Loucy (cell line): ENCODE measurements at regions not wholly inside any gene's neighbourhood (a gene's known extent, or its start where the extent isn't known, plus 50 kb on each side); places are given as distances from the start of the nearest gene placed in this dataset.

Source experiments
- H2AFZ ChIP-seq: fragments of 200-600 bp; sonication (generic); 2 replicates; pipeline ENCODE4 v1.6.0; 2016; ENCODE audit warnings: antibody characterized with exemption, mild to moderate bottlenecking, low read length, moderate library complexity
- H3F3A ChIP-seq: fragments of 200-600 bp; 2 replicates; pipeline ENCODE4 v1.6.0; 2016; ENCODE audit warnings: antibody characterized with exemption, low read depth, mild to moderate bottlenecking
- H3K27me3 ChIP-seq: fragments of 200-600 bp; sonication (generic); 2 replicates; pipeline ENCODE4 v1.6.1; 2014; ENCODE audit warnings: low read length, mild to moderate bottlenecking; ENCODE audit not compliant: insufficient read depth, poor library complexity, severe bottlenecking
- H3K36me3 ChIP-seq: fragments of 200-600 bp; sonication (generic); 2 replicates; pipeline ENCODE4 v1.6.1; 2016; ENCODE audit warnings: low read length; ENCODE audit not compliant: insufficient read depth
- H3K4me1 ChIP-seq: fragments of 200-600 bp; sonication (generic); 2 replicates; pipeline ENCODE4 v1.5.1; 2014; ENCODE audit warnings: low read length, mild to moderate bottlenecking; ENCODE audit not compliant: insufficient read depth, poor library complexity, severe bottlenecking
- H3K4me2 ChIP-seq: fragments of 200-600 bp; sonication (generic); 2 replicates; pipeline ENCODE4 v1.6.0; 2014; ENCODE audit warnings: antibody characterized with exemption, low read length, low read depth, mild to moderate bottlenecking; ENCODE audit not compliant: poor library complexity, severe bottlenecking
- H3K4me3 ChIP-seq: fragments of 200-600 bp; sonication (generic); 2 replicates; pipeline ENCODE4 v1.5.1; 2014; ENCODE audit warnings: low read length, mild to moderate bottlenecking, mixed read lengths; ENCODE audit not compliant: poor library complexity, severe bottlenecking
- H3K79me2 ChIP-seq: fragments of 200-600 bp; sonication (generic); 2 replicates; pipeline ENCODE4 v1.6.1; 2014; ENCODE audit warnings: low read length; ENCODE audit not compliant: insufficient read depth
- H3K9ac ChIP-seq: fragments of 200-600 bp; sonication (generic); 2 replicates; pipeline ENCODE4 v1.6.0; 2014; ENCODE audit warnings: mild to moderate bottlenecking, low read depth, low read length, moderate library complexity; ENCODE audit not compliant: poor library complexity, severe bottlenecking
- H3K9me2 ChIP-seq: fragments of 200-600 bp; sonication (generic); replicated peaks from 2 replicates; pipeline ENCODE4 v1.6.1; 2016; ENCODE audit warnings: low read depth, low read length, mixed read lengths
- H3K9me3 ChIP-seq: fragments of 200-600 bp; sonication (generic); 2 replicates; pipeline ENCODE4 v1.6.1; 2014; ENCODE audit warnings: mild to moderate bottlenecking, antibody characterized with exemption, low read length, low read depth; ENCODE audit not compliant: insufficient read depth
- H4K20me1 ChIP-seq: fragments of 200-600 bp; sonication (generic); 2 replicates; pipeline ENCODE4 v1.6.0; 2014; ENCODE audit warnings: antibody characterized with exemption, low read length, mild to moderate bottlenecking; ENCODE audit not compliant: insufficient read depth, poor library complexity, severe bottlenecking
- EZH2phosphoT487 ChIP-seq: fragments of 200-600 bp; IDR thresholded peaks from 2 replicates; pipeline ENCODE4 v1.6.1; 2018; ENCODE audit warnings: antibody characterized with exemption, mild to moderate bottlenecking, moderate library complexity, borderline replicate concordance
- TF ChIP-seq, protein P1 (sequence below): fragments of 200-600 bp; sonication (generic); conservative IDR thresholded peaks from 2 replicates; pipeline ENCODE4 v1.5.1; 2014; ENCODE audit warnings: mild to moderate bottlenecking, antibody characterized with exemption, low read length

DNA sequence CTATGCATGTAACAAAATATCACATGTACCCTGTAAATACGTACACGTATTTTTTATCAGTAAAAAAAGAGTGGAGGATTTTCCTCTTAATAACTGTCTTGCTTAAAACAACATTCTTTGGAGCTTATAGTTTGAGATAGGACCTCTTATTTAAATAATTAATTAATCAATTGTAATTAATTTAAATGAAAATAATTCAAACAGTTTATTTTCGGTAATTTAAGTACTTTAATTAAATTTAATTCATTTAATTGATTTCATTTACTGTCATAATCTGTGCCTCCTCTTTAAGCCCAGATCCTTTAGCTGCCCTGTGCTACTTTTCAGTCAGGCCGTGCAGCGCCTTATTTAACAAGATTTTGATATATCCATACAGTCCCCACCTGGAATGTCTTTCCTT is 427.0 kb downstream of the HLX start:
- H3K4me1 ChIP-seq, result no peaks in the 10 kb centered on the region
- no peak for TF ChIP-seq EZH2phosphoT487
- TF ChIP-seq, protein P1, sequence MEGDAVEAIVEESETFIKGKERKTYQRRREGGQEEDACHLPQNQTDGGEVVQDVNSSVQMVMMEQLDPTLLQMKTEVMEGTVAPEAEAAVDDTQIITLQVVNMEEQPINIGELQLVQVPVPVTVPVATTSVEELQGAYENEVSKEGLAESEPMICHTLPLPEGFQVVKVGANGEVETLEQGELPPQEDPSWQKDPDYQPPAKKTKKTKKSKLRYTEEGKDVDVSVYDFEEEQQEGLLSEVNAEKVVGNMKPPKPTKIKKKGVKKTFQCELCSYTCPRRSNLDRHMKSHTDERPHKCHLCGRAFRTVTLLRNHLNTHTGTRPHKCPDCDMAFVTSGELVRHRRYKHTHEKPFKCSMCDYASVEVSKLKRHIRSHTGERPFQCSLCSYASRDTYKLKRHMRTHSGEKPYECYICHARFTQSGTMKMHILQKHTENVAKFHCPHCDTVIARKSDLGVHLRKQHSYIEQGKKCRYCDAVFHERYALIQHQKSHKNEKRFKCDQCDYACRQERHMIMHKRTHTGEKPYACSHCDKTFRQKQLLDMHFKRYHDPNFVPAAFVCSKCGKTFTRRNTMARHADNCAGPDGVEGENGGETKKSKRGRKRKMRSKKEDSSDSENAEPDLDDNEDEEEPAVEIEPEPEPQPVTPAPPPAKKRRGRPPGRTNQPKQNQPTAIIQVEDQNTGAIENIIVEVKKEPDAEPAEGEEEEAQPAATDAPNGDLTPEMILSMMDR, result no peak
- H3F3A ChIP-seq, result no peaks in the 10 kb centered on the region
- H2AFZ ChIP-seq, result no peak overlapping the region
- H3K9me3 ChIP-seq, result no peaks in the 10 kb centered on the region
- no peak overlapping the region for H3K9ac ChIP-seq
- H3K9me2 ChIP-seq, result no peaks in the 10 kb centered on the region
- no peak overlapping the region for H3K4me3 ChIP-seq
- H3K4me2 ChIP-seq, result no peak overlapping the region
- no peaks in the 10 kb centered on the region for H4K20me1 ChIP-seq
- no peaks in the 10 kb centered on the region for H3K36me3 ChIP-seq
- H3K27me3 ChIP-seq, result no peaks in the 10 kb centered on the region
- no peaks in the 10 kb centered on the region for H3K79me2 ChIP-seq

DNA sequence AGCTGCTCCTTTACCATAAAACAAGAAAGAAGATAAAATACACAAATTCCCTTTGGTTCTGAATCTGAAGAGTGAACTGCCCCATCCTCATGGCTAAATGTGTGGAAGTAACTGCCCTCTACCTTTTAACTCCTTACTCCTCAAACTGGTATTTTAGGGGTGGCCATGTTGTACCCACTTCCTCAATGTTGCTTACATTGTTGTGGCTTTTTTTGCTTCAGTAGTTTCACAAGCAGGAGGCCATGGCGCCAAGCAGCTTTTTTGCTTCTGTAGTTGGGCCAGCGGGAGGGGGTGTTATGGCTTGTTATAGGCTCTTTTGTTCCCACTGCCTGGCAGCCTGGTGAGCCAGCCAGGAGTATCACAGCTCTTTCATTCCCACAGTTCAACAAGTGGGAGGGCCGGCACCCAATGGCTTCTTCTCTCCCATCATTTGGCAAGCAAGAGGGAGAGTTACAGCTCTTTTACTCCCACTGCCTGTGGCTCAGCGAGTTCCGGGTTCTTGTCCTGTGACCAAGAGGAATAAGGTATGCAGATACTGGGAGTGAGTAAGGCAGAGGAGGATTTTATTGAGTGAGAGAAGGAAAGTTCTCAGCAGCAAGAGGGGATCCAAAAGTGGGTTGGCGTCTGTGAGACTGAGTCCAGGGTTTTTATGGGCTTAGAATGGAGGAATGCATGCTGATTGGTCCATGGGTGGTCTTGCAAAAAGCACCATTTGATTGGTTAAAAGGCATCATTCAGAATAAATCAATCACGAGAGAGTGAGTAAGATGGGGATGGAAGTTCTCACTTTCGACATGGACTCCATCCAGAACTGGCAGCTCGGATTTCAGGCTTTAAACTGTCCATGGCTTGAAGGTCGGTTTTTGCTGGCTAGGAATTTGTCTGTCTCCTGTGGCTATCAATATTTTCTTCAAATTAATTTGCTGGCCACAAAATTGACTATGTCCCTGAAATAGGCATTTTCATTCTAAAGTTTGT is 429.6 kb downstream of the HLX start:
- TF ChIP-seq, protein P1, result no peak
- TF ChIP-seq EZH2phosphoT487, result no peak

DNA sequence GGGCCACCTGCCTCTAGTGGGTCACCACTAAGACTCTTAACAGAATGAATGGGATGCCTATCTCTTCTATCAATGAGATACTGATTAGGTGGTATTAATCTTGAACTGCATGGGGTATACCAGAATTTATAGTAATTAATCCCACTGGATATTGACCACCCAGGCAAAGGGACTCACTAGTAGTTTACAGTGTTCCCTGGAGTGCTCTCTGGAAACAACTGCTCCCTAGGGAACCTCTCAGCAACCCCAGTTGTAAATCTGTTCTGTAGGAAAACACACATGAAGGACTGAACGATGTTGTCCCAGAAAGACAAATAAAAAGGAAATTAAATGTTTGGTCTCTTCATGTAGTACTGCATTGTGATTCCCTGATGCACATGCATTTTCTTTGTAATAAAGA is 430.5 kb downstream of the HLX start:
- Histone ChIP-seq H3K9me2 (no peaks in the 10 kb centered on the region), H3K4me3 (no peak overlapping the region), H3K36me3 (no peaks in the 10 kb centered on the region), H3K9ac (no peak overlapping the region), H4K20me1 (no peaks in the 10 kb centered on the region), H3K4me1 (no peaks in the 10 kb centered on the region), H3F3A (no peaks in the 10 kb centered on the region), H3K4me2 (no peak overlapping the region), H2AFZ (no peak overlapping the region), H3K79me2 (no peaks in the 10 kb centered on the region), H3K9me3 (no peaks in the 10 kb centered on the region), H3K27me3 (no peaks in the 10 kb centered on the region)
- TF ChIP-seq, protein P1, result no peak

More for the DNA sequence above, 429.6 kb downstream of the HLX start:
- Histone ChIP-seq H3K27me3 (no peaks in the 10 kb centered on the region), H3K79me2 (no peaks in the 10 kb centered on the region), H3F3A (no peaks in the 10 kb centered on the region), H3K4me3 (no peak overlapping the region), H3K36me3 (no peaks in the 10 kb centered on the region), H3K9me2 (no peaks in the 10 kb centered on the region), H3K9ac (no peak overlapping the region), H3K4me1 (no peaks in the 10 kb centered on the region), H3K4me2 (no peak overlapping the region), H3K9me3 (no peaks in the 10 kb centered on the region), H4K20me1 (no peaks in the 10 kb centered on the region), H2AFZ (no peak overlapping the region)
